ENCODE measurements at regions not wholly inside any gene's neighbourhood (a gene's known extent, or its start where the extent isn't known, plus 50 kb on each side); places are given as distances from the start of the nearest gene placed in this dataset.

- no peak overlapping the region for H3K14ac ChIP-seq (ENCODE audit: low read length)
- H3K79me1 ChIP-seq (ENCODE audit: low read length), result no peaks in the 10 kb centered on the region
- H2BK120ac ChIP-seq (ENCODE audit: insufficient read depth, low read length, poor library complexity), result no peak overlapping the region
- H3K4me1 ChIP-seq (ENCODE audit: control insufficient read depth in 1 of 2, insufficient read depth in 2 of 2, low read length in 2 of 2), result peaks cover 4 to 5% of the 10 kb centered on the region in 2 experiments
- no peak overlapping the region for H3K4me3 ChIP-seq (ENCODE audit: low read depth, low read length)
- no peak overlapping the region for H2BK12ac ChIP-seq (ENCODE audit: low read length)
- H4K12ac ChIP-seq (ENCODE audit: low read depth, low read length), result no peak overlapping the region
- no peaks in the 10 kb centered on the region for H3K27me3 ChIP-seq (ENCODE audit: insufficient read depth, low read length)
- no peak overlapping the region for H3K4me2 ChIP-seq (ENCODE audit: low read length)
- DNase-seq, result no peak
- no peak overlapping the region for H2AFZ ChIP-seq (ENCODE audit: insufficient read depth, low read length, poor library complexity)
- H2BK5ac ChIP-seq (ENCODE audit: low read depth, low read length, poor library complexity), result no peak overlapping the region
- no peak overlapping the region for H3K9ac ChIP-seq (ENCODE audit: low read length)
- WGBS (ENCODE audit: extremely low coverage, insufficient coverage, insufficient read length), result no CpG with 5 or more reads among the region's 2 CpGs
- no peak overlapping the region for H4K8ac ChIP-seq (ENCODE audit: low read depth, low read length)
- no peak overlapping the region for H3K4ac ChIP-seq (ENCODE audit: low read depth, low read length)
- no peaks in the 10 kb centered on the region for H3K9me3 ChIP-seq (ENCODE audit: insufficient read depth, low read depth, low read length)
- no peaks in the 10 kb centered on the region for H3K79me2 ChIP-seq (ENCODE audit: control insufficient read depth, insufficient read depth, low read length, poor library complexity)
- no peak overlapping the region for H3K23ac ChIP-seq (ENCODE audit: low read length)
- H2AK5ac ChIP-seq (ENCODE audit: low read length), result no peak overlapping the region
- H3K18ac ChIP-seq (ENCODE audit: low read length), result no peak overlapping the region
- no peaks in the 10 kb centered on the region for H3K36me3 ChIP-seq (ENCODE audit: control insufficient read depth in 1 of 2, insufficient read depth in 2 of 2, low read length in 2 of 2)
- H3K27ac ChIP-seq (ENCODE audit: low read depth, low read length), result no peak overlapping the region
- H4K91ac ChIP-seq (ENCODE audit: low read depth, low read length), result no peak overlapping the region
Measured at GRCh38 chr16:80019395-80019794, 418.9 kb upstream of the MAF start.

GRCh38 chr16:80018466-80018865 lies 417.9 kb upstream of the MAF start:
- H4K12ac ChIP-seq (ENCODE audit: low read depth, low read length), result no peak overlapping the region
- no CpG with 5 or more reads among the region's 2 CpGs for WGBS (ENCODE audit: extremely low coverage, insufficient coverage, insufficient read length)

GRCh38 chr16:80016731-80017326 lies 416.3 kb upstream of the MAF start:
- no peak overlapping the region for H2AFZ ChIP-seq (ENCODE audit: insufficient read depth, low read length, poor library complexity)

More at GRCh38 chr16:80018466-80018865, 417.9 kb upstream of the MAF start:
- no peak overlapping the region for H3K14ac ChIP-seq (ENCODE audit: low read length)
- H3K27ac ChIP-seq (ENCODE audit: low read depth, low read length), result no peak overlapping the region
- no peak overlapping the region for H3K23ac ChIP-seq (ENCODE audit: low read length)
- H2BK120ac ChIP-seq (ENCODE audit: insufficient read depth, low read length, poor library complexity), result no peak overlapping the region
- H2AFZ ChIP-seq (ENCODE audit: insufficient read depth, low read length, poor library complexity), result no peak overlapping the region
- no peaks in the 10 kb centered on the region for H3K27me3 ChIP-seq (ENCODE audit: insufficient read depth, low read length)
- no peak for DNase-seq
- H3K79me2 ChIP-seq (ENCODE audit: control insufficient read depth, insufficient read depth, low read length, poor library complexity), result no peaks in the 10 kb centered on the region
- no peaks in the 10 kb centered on the region for H3K79me1 ChIP-seq (ENCODE audit: low read length)
- no peak overlapping the region for H4K8ac ChIP-seq (ENCODE audit: low read depth, low read length)
- H3K36me3 ChIP-seq (ENCODE audit: control insufficient read depth in 1 of 2, insufficient read depth in 2 of 2, low read length in 2 of 2), result no peaks in the 10 kb centered on the region
- H3K4me2 ChIP-seq (ENCODE audit: low read length), result no peak overlapping the region
- no peak overlapping the region for H2BK12ac ChIP-seq (ENCODE audit: low read length)
- no peak overlapping the region for H3K4me3 ChIP-seq (ENCODE audit: low read depth, low read length)
- no peak overlapping the region for H3K18ac ChIP-seq (ENCODE audit: low read length)
- H3K4ac ChIP-seq (ENCODE audit: low read depth, low read length), result no peak overlapping the region
- no peak overlapping the region for H2AK5ac ChIP-seq (ENCODE audit: low read length)
- H2BK5ac ChIP-seq (ENCODE audit: low read depth, low read length, poor library complexity), result no peak overlapping the region
- peaks cover 2 to 3% of the 10 kb centered on the region in 2 experiments for H3K4me1 ChIP-seq (ENCODE audit: control insufficient read depth in 1 of 2, insufficient read depth in 2 of 2, low read length in 2 of 2)
- H3K9me3 ChIP-seq (ENCODE audit: insufficient read depth, low read depth, low read length), result no peaks in the 10 kb centered on the region
- H3K9ac ChIP-seq (ENCODE audit: low read length), result no peak overlapping the region
- H4K91ac ChIP-seq (ENCODE audit: low read depth, low read length), result no peak overlapping the region

GRCh38 chr16:80015566-80015965 lies 415.0 kb upstream of the MAF start:
- Histone ChIP-seq H3K79me2 (ENCODE audit: control insufficient read depth, insufficient read depth, low read length, poor library complexity) (no peaks in the 10 kb centered on the region), H3K4ac (ENCODE audit: low read depth, low read length) (no peak overlapping the region), H3K27ac (ENCODE audit: low read depth, low read length) (no peak overlapping the region), H4K12ac (ENCODE audit: low read depth, low read length) (no peak overlapping the region), H3K4me2 (ENCODE audit: low read length) (no peak overlapping the region), H3K79me1 (ENCODE audit: low read length) (no peaks in the 10 kb centered on the region), H2BK5ac (ENCODE audit: low read depth, low read length, poor library complexity) (no peak overlapping the region), H2AK5ac (ENCODE audit: low read length) (no peak overlapping the region), H3K23ac (ENCODE audit: low read length) (no peak overlapping the region), H3K4me3 (ENCODE audit: low read depth, low read length) (no peak overlapping the region), H3K9me3 (ENCODE audit: insufficient read depth, low read depth, low read length) (no peaks in the 10 kb centered on the region), H3K14ac (ENCODE audit: low read length) (no peak overlapping the region), H3K18ac (ENCODE audit: low read length) (no peak overlapping the region), H2AFZ (ENCODE audit: insufficient read depth, low read length, poor library complexity) (no peak overlapping the region), H2BK12ac (ENCODE audit: low read length) (no peak overlapping the region), H3K9ac (ENCODE audit: low read length) (no peak overlapping the region), H3K4me1 (ENCODE audit: control insufficient read depth in 1 of 2, insufficient read depth in 2 of 2, low read length in 2 of 2) (no peaks in the 10 kb centered on the region), H3K36me3 (ENCODE audit: control insufficient read depth in 1 of 2, insufficient read depth in 2 of 2, low read length in 2 of 2) (no peaks in the 10 kb centered on the region), H4K91ac (ENCODE audit: low read depth, low read length) (no peak overlapping the region), H3K27me3 (ENCODE audit: insufficient read depth, low read length) (no peaks in the 10 kb centered on the region), H4K8ac (ENCODE audit: low read depth, low read length) (no peak overlapping the region), H2BK120ac (ENCODE audit: insufficient read depth, low read length, poor library complexity) (no peak overlapping the region)
- no peak for DNase-seq
- WGBS (ENCODE audit: extremely low coverage, insufficient coverage, insufficient read length), result no CpG with 5 or more reads among the region's 6 CpGs

More at GRCh38 chr16:80016731-80017326, 416.3 kb upstream of the MAF start:
- Histone ChIP-seq H2BK12ac (ENCODE audit: low read length) (no peak overlapping the region), H3K18ac (ENCODE audit: low read length) (no peak overlapping the region), H3K4me2 (ENCODE audit: low read length) (no peak overlapping the region), H4K91ac (ENCODE audit: low read depth, low read length) (no peak overlapping the region), H3K79me1 (ENCODE audit: low read length) (no peaks in the 10 kb centered on the region), H3K9ac (ENCODE audit: low read length) (no peak overlapping the region), H3K23ac (ENCODE audit: low read length) (no peak overlapping the region), H2BK5ac (ENCODE audit: low read depth, low read length, poor library complexity) (no peak overlapping the region), H4K12ac (ENCODE audit: low read depth, low read length) (no peak overlapping the region), H3K14ac (ENCODE audit: low read length) (no peak overlapping the region), H3K36me3 (ENCODE audit: control insufficient read depth in 1 of 2, insufficient read depth in 2 of 2, low read length in 2 of 2) (no peaks in the 10 kb centered on the region), H3K4me3 (ENCODE audit: low read depth, low read length) (no peak overlapping the region), H3K27me3 (ENCODE audit: insufficient read depth, low read length) (no peaks in the 10 kb centered on the region), H2AK5ac (ENCODE audit: low read length) (no peak overlapping the region), H3K27ac (ENCODE audit: low read depth, low read length) (no peak overlapping the region), H4K8ac (ENCODE audit: low read depth, low read length) (no peak overlapping the region), H2BK120ac (ENCODE audit: insufficient read depth, low read length, poor library complexity) (no peak overlapping the region), H3K79me2 (ENCODE audit: control insufficient read depth, insufficient read depth, low read length, poor library complexity) (no peaks in the 10 kb centered on the region), H3K4ac (ENCODE audit: low read depth, low read length) (no peak overlapping the region), H3K9me3 (ENCODE audit: insufficient read depth, low read depth, low read length) (no peaks in the 10 kb centered on the region), H3K4me1 (ENCODE audit: control insufficient read depth in 1 of 2, insufficient read depth in 2 of 2, low read length in 2 of 2) (no peaks in the 10 kb centered on the region)
- DNase-seq, result no peak
- WGBS (ENCODE audit: extremely low coverage, insufficient coverage, insufficient read length), result no CpG with 5 or more reads among the region's 9 CpGs

All from trophoblast cell (in vitro differentiated cells and primary cell).